Karpas-422 (cell line): ENCODE measurements at regions not wholly inside any gene's neighbourhood (a gene's known extent, or its start where the extent isn't known, plus 50 kb on each side); places are given as distances from the start of the nearest gene placed in this dataset. TPM values are rescaled to one million over a fixed set of nuclear protein-coding genes. Genes with fewer than 3 reads are reported as not detected.

ENCODE experiments used
- small RNA-seq: library from RNA; depleted of rRNA; stranded (forward); fragments of <200 nt; gene quantifications from one replicate; pipeline ENCODE3, GENCODE V24; 2014

Small RNA genes in the stretch of these regions (small RNA-seq; reads per million reads assigned to genes)
- not detected for gene RNU6-774P
